HepG2 (cell line): ENCODE measurements at regions not wholly inside any gene's neighbourhood (a gene's known extent, or its start where the extent isn't known, plus 50 kb on each side); places are given as distances from the start of the nearest gene placed in this dataset.

Source experiments
- ATAC-seq: fragments of 200-7000 bp; cut with Tn5 transposase; 3 replicates; pipeline ENCODE4 v1.9.1; 2020; ENCODE audit warnings: mild to moderate bottlenecking, moderate library complexity
- BruUV-seq: library from RNA; stranded (reverse); fragments of 400-500 nt; replicated peaks from 2 replicates; lab custom pipeline; 2021; lab: Mats Ljungman, UMichigan
- CTCF ChIA-PET: fragments of 300-600 bp; formaldehyde crosslinking; extraction: SDS; loops from one replicate; lab custom pipeline; 2021; ENCODE audit warnings: low total read pairs, inconsistent platforms, low intra/inter-chr PET ratio; lab: Yijun Ruan, JAX
- POLR2A ChIA-PET: fragments of 350-600 bp; sonication (Branson Sonifier 250); formaldehyde crosslinking; loops from one replicate; lab custom pipeline; 2020; ENCODE audit warnings: antibody characterized with exemption, inconsistent platforms; lab: Yijun Ruan, JAX
- DNase-seq: peaks from one replicate; pipeline ENCODE4 v3.0.0-alpha.2; 2015; ENCODE audit warnings: low spot score
- FAIRE-seq: peaks from 3 replicates; lab custom pipeline; 2011; peaks lifted over from hg19 to GRCh38; lab: Jason Lieb, UNC
- H2AFZ ChIP-seq: one replicate; pipeline ENCODE4 v1.6.1; 2011; ENCODE audit warnings: low read length, inconsistent platforms
- H3K27ac ChIP-seq: fragments of 300-600 bp; 3 replicates; pipeline ENCODE4 v1.8.0; 2011; ENCODE audit warnings: mixed run types, mild to moderate bottlenecking, mixed read lengths, low read length, inconsistent platforms; ENCODE audit not compliant: insufficient read depth; ENCODE audit errors: extremely low read length
- H3K27me3 ChIP-seq, 2 experiments: fragments of 200-600 bp in 1 of 2; 2 replicates in 1 of 2; 3 replicates in 1 of 2; pipeline versions ENCODE4 v1.6.0 to v1.8.0; 2011; ENCODE audit warnings: low read length in 2 of 2, mild to moderate bottlenecking in 2 of 2, moderate library complexity in 2 of 2, inconsistent platforms in 1 of 2; ENCODE audit not compliant: insufficient read depth in 2 of 2, control insufficient read depth in 1 of 2
- H3K36me3 ChIP-seq, 2 experiments: fragments of 200-600 bp in 1 of 2; replicated peaks in 1 of 2; 2 replicates in 1 of 2; 3 replicates in 1 of 2; pipeline versions ENCODE4 v1.5.1 to v1.8.0; 2011; ENCODE audit warnings: low read length in 2 of 2, inconsistent platforms in 1 of 2; ENCODE audit not compliant: insufficient read depth in 2 of 2, control insufficient read depth in 1 of 2
- H3K4me1 ChIP-seq: 2 replicates; pipeline ENCODE4 v1.5.1; 2012; ENCODE audit warnings: low read length, inconsistent platforms; ENCODE audit not compliant: insufficient read depth
- H3K4me2 ChIP-seq: 2 replicates; pipeline ENCODE4 v1.6.0; 2011; ENCODE audit warnings: low read depth, low read length, inconsistent platforms
- H3K4me3 ChIP-seq, 3 experiments: fragments of 200-600 bp in 1 of 3; sonication (generic), shearing (Covaris generic) in 1 of 3; replicated peaks in 1 of 3; 2 replicates each; pipeline ENCODE4 v1.5.1; 2011 to 2016; ENCODE audit warnings: low read length in 3 of 3, inconsistent platforms in 2 of 3, low read depth in 2 of 3, mild to moderate bottlenecking in 2 of 3, control low read depth in 1 of 3, mixed read lengths in 1 of 3; ENCODE audit not compliant: insufficient read depth in 1 of 3
- H3K79me2 ChIP-seq: one replicate; pipeline ENCODE4 v1.6.1; 2011; ENCODE audit warnings: low read length, inconsistent platforms; ENCODE audit not compliant: insufficient read depth
- H3K9ac ChIP-seq: 2 replicates; pipeline ENCODE4 v1.6.0; 2011; ENCODE audit warnings: mild to moderate bottlenecking, low read depth, low read length, inconsistent platforms; ENCODE audit not compliant: insufficient read depth
- H3K9me3 ChIP-seq: 2 replicates; pipeline ENCODE4 v1.5.1; 2012; ENCODE audit warnings: mild to moderate bottlenecking, low read length
- H4K20me1 ChIP-seq: 2 replicates; pipeline ENCODE4 v1.6.0; 2011; ENCODE audit warnings: inconsistent platforms, mild to moderate bottlenecking, low read length, moderate library complexity; ENCODE audit not compliant: insufficient read depth
- ESRRA ChIP-seq: sonication (generic); formaldehyde crosslinking; IDR thresholded peaks from 2 replicates; pipeline ENCODE4 v1.5.1; 2020; ENCODE audit warnings: mild to moderate bottlenecking, low read depth, missing genetic modification reagents
- ETV6 ChIP-seq: sonication (generic); formaldehyde crosslinking; conservative IDR thresholded peaks from 2 replicates; pipeline ENCODE4 v1.4.0; 2020; ENCODE audit warnings: missing genetic modification reagents
- IKZF4 ChIP-seq: sonication (generic); formaldehyde crosslinking; IDR thresholded peaks from 2 replicates; pipeline ENCODE4 v1.5.1; 2020; ENCODE audit warnings: borderline replicate concordance, mild to moderate bottlenecking, low read depth, missing genetic modification reagents; ENCODE audit errors: not compliant biosample characterization
- ISX ChIP-seq: sonication (generic); formaldehyde crosslinking; conservative IDR thresholded peaks from 2 replicates; pipeline ENCODE4 v1.5.0; 2020; ENCODE audit warnings: missing genetic modification reagents
- JUND ChIP-seq: sonication (generic); formaldehyde crosslinking; IDR thresholded peaks from 2 replicates; pipeline ENCODE4 v1.8.0; 2022; ENCODE audit warnings: mild to moderate bottlenecking, missing genetic modification reagents
- MAFK ChIP-seq, 2 experiments: IDR thresholded peaks in 1 of 2; conservative IDR thresholded peaks in 1 of 2; 2 replicates each; pipeline ENCODE4 v1.6.1; 2011; ENCODE audit warnings: improper control_type of control experiment in 2 of 2, low read length in 2 of 2
- MXI1 ChIP-seq: IDR thresholded peaks from 3 replicates; pipeline ENCODE4 v1.6.1; 2012; ENCODE audit warnings: low read depth, low read length, inconsistent platforms, borderline replicate concordance
- MYC ChIP-seq: sonication (generic); formaldehyde crosslinking; IDR thresholded peaks from 2 replicates; pipeline ENCODE4 v1.9.0; 2021; ENCODE audit warnings: missing genetic modification reagents, borderline replicate concordance
- NFYC ChIP-seq: IDR thresholded peaks from 2 replicates; pipeline ENCODE4 v1.6.1; 2016; ENCODE audit warnings: missing genetic modification reagents, missing compliant biosample characterization
- RARA ChIP-seq: IDR thresholded peaks from 2 replicates; pipeline ENCODE4 v1.6.1; 2016; ENCODE audit warnings: missing genetic modification reagents, missing compliant biosample characterization
- RCOR2 ChIP-seq: IDR thresholded peaks from 2 replicates; pipeline ENCODE4 v1.6.1; 2016; ENCODE audit warnings: missing biosample characterization, missing genetic modification reagents
- SCMH1 ChIP-seq: sonication (generic); formaldehyde crosslinking; IDR thresholded peaks from 2 replicates; pipeline ENCODE4 v1.9.0; 2021; ENCODE audit warnings: missing genetic modification reagents, mild to moderate bottlenecking, borderline replicate concordance
- TEAD2 ChIP-seq: sonication (generic); formaldehyde crosslinking; IDR thresholded peaks from 2 replicates; pipeline ENCODE4 v1.9.0; 2021; ENCODE audit warnings: missing genetic modification reagents
- TGIF2 ChIP-seq: IDR thresholded peaks from 2 replicates; pipeline ENCODE4 v1.6.1; 2016; ENCODE audit warnings: control low read depth, missing compliant biosample characterization
- ZFYVE20 ChIP-seq: sonication (generic); formaldehyde crosslinking; IDR thresholded peaks from 2 replicates; pipeline ENCODE4 v1.8.0; 2023; ENCODE audit warnings: low read depth, mild to moderate bottlenecking, moderate library complexity, missing genetic modification reagents, borderline replicate concordance
- ZNF496 ChIP-seq: sonication (generic); formaldehyde crosslinking; IDR thresholded peaks from 2 replicates; pipeline ENCODE4 v1.8.1; 2023; ENCODE audit warnings: mild to moderate bottlenecking, moderate library complexity, missing genetic modification reagents; ENCODE audit not compliant: insufficient replicate concordance
- ZNF713 ChIP-seq: sonication (generic); formaldehyde crosslinking; IDR thresholded peaks from 2 replicates; pipeline ENCODE4 v1.4.0; 2020; ENCODE audit warnings: mild to moderate bottlenecking, missing genetic modification reagents
- ZNF761 ChIP-seq: sonication (generic); formaldehyde crosslinking; conservative IDR thresholded peaks from 2 replicates; pipeline ENCODE4 v1.4.0; 2020; ENCODE audit warnings: mild to moderate bottlenecking, missing genetic modification reagents
- WGBS: methylation state at CpG from one replicate; pipeline ENCODE4 v1.1.6; 2017; ENCODE audit warnings: low lambda C conversion rate; 5-methylcytosine and 5-hydroxymethylcytosine counted together
- in situ Hi-C: cut with HindIII; loops from 2 replicates; pipeline ENCODE4 v1.10.0; 2017; ENCODE audit warnings: low pct_unique_long_range_greater_than_20kb; ENCODE audit not compliant: extremely low pct_ligation_motif_present
- intact Hi-C: fragments of 100-400 bp; cut with micrococcal nuclease; formaldehyde crosslinking; loops from one replicate; pipeline ENCODE4 v1.10.0; 2022; ENCODE audit not compliant: unreplicated experiment
- TF ChIP-seq, protein P1 (sequence below): sonication (generic); formaldehyde crosslinking; IDR thresholded peaks from 2 replicates; pipeline ENCODE4 v1.4.0; 2020; ENCODE audit warnings: missing genetic modification reagents, borderline replicate concordance
- TF ChIP-seq, protein P2 (sequence below): sonication (generic); formaldehyde crosslinking; IDR thresholded peaks from 2 replicates; pipeline ENCODE4 v1.9.0; 2021; ENCODE audit warnings: mild to moderate bottlenecking, missing genetic modification reagents

DNA sequence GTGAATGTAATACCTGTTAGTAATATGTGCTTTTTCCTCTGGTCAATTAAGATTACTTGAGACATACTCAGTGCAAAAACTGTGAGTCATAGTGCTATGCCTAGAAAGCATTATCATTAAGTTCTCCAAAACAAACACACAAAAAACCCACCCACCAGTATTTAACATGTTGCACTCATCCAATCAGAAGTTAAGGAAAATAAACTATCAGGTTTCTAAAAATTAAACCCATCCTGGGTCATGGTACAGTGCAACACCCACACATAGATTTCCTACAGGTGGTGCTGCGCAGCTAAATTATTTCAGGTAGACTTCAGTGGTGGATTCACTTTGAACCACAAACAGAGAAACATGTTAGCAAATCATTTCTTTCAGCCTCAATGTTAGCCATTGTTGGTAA is 264.4 kb upstream of the VEPH1 start:
- H4K20me1 ChIP-seq = no peaks in the 10 kb centered on the region
- intact Hi-C loops (no loop called here), in situ Hi-C loops (no loop called here)
- TF ChIP-seq MXI1 (no peak), ETV6 (no peak), TGIF2 (no peak), JUND (CRISPR knock-in tag) (no peak), SCMH1 (CRISPR knock-in tag) (no peak), TEAD2 (CRISPR knock-in tag) (no peak), NFYC (no peak), ZFYVE20 (CRISPR knock-in tag) (no peak), RARA (CRISPR knock-in tag) (no peak), ISX (CRISPR knock-in tag) (no peak), IKZF4 (no peak), MYC (CRISPR knock-in tag) (no peak), RCOR2 (CRISPR knock-in tag) (no peak), ESRRA (no peak), ZNF496 (CRISPR knock-in tag) (no peak), ZNF713 (CRISPR knock-in tag) (no peak), MAFK (conservative IDR thresholded peaks at IDR 0.05 in 1 of 2, IDR thresholded peaks at IDR 0.05 in 1 of 2; ENCODE audit: low read length in 2 of 2) (no peak), ZNF761 (CRISPR knock-in tag) (no peak)
- TF ChIP-seq, protein P1, sequence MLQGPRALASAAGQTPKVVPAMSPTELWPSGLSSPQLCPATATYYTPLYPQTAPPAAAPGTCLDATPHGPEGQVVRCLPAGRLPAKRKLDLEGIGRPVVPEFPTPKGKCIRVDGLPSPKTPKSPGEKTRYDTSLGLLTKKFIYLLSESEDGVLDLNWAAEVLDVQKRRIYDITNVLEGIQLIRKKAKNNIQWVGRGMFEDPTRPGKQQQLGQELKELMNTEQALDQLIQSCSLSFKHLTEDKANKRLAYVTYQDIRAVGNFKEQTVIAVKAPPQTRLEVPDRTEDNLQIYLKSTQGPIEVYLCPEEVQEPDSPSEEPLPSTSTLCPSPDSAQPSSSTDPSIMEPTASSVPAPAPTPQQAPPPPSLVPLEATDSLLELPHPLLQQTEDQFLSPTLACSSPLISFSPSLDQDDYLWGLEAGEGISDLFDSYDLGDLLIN (CRISPR knock-in tag) = no peak
- TF ChIP-seq, protein P2, sequence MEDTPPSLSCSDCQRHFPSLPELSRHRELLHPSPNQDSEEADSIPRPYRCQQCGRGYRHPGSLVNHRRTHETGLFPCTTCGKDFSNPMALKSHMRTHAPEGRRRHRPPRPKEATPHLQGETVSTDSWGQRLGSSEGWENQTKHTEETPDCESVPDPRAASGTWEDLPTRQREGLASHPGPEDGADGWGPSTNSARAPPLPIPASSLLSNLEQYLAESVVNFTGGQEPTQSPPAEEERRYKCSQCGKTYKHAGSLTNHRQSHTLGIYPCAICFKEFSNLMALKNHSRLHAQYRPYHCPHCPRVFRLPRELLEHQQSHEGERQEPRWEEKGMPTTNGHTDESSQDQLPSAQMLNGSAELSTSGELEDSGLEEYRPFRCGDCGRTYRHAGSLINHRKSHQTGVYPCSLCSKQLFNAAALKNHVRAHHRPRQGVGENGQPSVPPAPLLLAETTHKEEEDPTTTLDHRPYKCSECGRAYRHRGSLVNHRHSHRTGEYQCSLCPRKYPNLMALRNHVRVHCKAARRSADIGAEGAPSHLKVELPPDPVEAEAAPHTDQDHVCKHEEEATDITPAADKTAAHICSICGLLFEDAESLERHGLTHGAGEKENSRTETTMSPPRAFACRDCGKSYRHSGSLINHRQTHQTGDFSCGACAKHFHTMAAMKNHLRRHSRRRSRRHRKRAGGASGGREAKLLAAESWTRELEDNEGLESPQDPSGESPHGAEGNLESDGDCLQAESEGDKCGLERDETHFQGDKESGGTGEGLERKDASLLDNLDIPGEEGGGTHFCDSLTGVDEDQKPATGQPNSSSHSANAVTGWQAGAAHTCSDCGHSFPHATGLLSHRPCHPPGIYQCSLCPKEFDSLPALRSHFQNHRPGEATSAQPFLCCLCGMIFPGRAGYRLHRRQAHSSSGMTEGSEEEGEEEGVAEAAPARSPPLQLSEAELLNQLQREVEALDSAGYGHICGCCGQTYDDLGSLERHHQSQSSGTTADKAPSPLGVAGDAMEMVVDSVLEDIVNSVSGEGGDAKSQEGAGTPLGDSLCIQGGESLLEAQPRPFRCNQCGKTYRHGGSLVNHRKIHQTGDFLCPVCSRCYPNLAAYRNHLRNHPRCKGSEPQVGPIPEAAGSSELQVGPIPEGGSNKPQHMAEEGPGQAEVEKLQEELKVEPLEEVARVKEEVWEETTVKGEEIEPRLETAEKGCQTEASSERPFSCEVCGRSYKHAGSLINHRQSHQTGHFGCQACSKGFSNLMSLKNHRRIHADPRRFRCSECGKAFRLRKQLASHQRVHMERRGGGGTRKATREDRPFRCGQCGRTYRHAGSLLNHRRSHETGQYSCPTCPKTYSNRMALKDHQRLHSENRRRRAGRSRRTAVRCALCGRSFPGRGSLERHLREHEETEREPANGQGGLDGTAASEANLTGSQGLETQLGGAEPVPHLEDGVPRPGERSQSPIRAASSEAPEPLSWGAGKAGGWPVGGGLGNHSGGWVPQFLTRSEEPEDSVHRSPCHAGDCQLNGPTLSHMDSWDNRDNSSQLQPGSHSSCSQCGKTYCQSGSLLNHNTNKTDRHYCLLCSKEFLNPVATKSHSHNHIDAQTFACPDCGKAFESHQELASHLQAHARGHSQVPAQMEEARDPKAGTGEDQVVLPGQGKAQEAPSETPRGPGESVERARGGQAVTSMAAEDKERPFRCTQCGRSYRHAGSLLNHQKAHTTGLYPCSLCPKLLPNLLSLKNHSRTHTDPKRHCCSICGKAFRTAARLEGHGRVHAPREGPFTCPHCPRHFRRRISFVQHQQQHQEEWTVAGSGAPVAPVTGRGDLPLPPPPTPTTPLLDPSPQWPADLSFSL (CRISPR knock-in tag) = no peak
- 25% methylated on average over 1 of the region's 1 CpG for WGBS
- H3K4me3 ChIP-seq = no peak overlapping the region
- ChIA-PET POLR2A (no interaction called here), CTCF (no interaction called here)
- H3K27ac ChIP-seq = no peak overlapping the region
- H3K4me2 ChIP-seq = no peak overlapping the region
- DNase-seq (no peak), FAIRE-seq (no peak), ATAC-seq (no peak)
- H3K4me1 ChIP-seq = no peaks in the 10 kb centered on the region
- no TSS peak for BruUV-seq
- no peak overlapping the region for H3K9ac ChIP-seq
- H3K27me3 ChIP-seq = no peaks in the 10 kb centered on the region; a peak in 1 of 5 replicates
- H3K36me3 ChIP-seq = no peaks in the 10 kb centered on the region
- no peak overlapping the region for H2AFZ ChIP-seq
- no peaks in the 10 kb centered on the region for H3K79me2 ChIP-seq
- H3K9me3 ChIP-seq = no peaks in the 10 kb centered on the region
